Brain microvascular endothelial cell (primary cell): ENCODE measurements at regions not wholly inside any gene's neighbourhood (a gene's known extent, or its start where the extent isn't known, plus 50 kb on each side); places are given as distances from the start of the nearest gene placed in this dataset.

Experiments
- DNase-seq: peaks from one replicate; pipeline ENCODE4 v3.0.0-alpha.2; 2020
- H3K27ac ChIP-seq: fragments of 250-450 bp; sonication (Bioruptor Pico); 2 replicates; pipeline ENCODE4 v1.5.1; 2020; ENCODE audit warnings: mild to moderate bottlenecking, moderate library complexity
- H3K27me3 ChIP-seq: fragments of 250-450 bp; sonication (Bioruptor Pico); replicated peaks from 2 replicates; pipeline ENCODE4 v1.5.1; 2020; ENCODE audit warnings: mild to moderate bottlenecking
- H3K36me3 ChIP-seq: fragments of 250-450 bp; sonication (Bioruptor Pico); replicated peaks from 2 replicates; pipeline ENCODE4 v1.5.1; 2020; ENCODE audit warnings: mild to moderate bottlenecking
- H3K4me3 ChIP-seq: 2 replicates; pipeline ENCODE4 v1.5.1; 2011; ENCODE audit warnings: low read depth, mild to moderate bottlenecking, control low read depth, low read length, moderate library complexity
- CTCF ChIP-seq: IDR thresholded peaks from 2 replicates; pipeline ENCODE4 v1.5.1; 2011; ENCODE audit warnings: low read depth, mild to moderate bottlenecking, moderate library complexity, low read length, control low read depth, inconsistent platforms; ENCODE audit errors: missing control alignments
- in situ Hi-C: cut with HindIII; loops from 2 replicates; pipeline ENCODE4 v1.10.0; 2017; ENCODE audit warnings: low sequenced_read_pairs, low pct_ligation_motif_present

GRCh38 chr9:27851858-27852257, 278.6 kb upstream of the C9orf72 start:
- in situ Hi-C loops: no loop called here
- Histone ChIP-seq H3K27me3 (no peaks in the 10 kb centered on the region), H3K36me3 (no peaks in the 10 kb centered on the region), H3K4me3 (no peak overlapping the region), H3K27ac (no peak overlapping the region)
- no peak for TF ChIP-seq CTCF
- no peak for DNase-seq

GRCh38 chr9:27853529-27853928, 280.2 kb upstream of the C9orf72 start:
- no peak overlapping the region for H3K4me3 ChIP-seq
- no peak overlapping the region for H3K27ac ChIP-seq
- no peak for DNase-seq
- in situ Hi-C loops: no loop called here
- no peak for TF ChIP-seq CTCF
- H3K36me3 ChIP-seq: no peaks in the 10 kb centered on the region
- no peaks in the 10 kb centered on the region for H3K27me3 ChIP-seq

- DNase-seq: no peak
- Histone ChIP-seq H3K27ac (no peak overlapping the region), H3K36me3 (no peaks in the 10 kb centered on the region), H3K27me3 (no peaks in the 10 kb centered on the region), H3K4me3 (no peak overlapping the region)
- no peak for TF ChIP-seq CTCF
- in situ Hi-C loops: no loop called here
Observed at GRCh38 chr9:27856054-27856453, 282.8 kb upstream of the C9orf72 start.

GRCh38 chr9:27856748-27857147, 283.5 kb upstream of the C9orf72 start:
- in situ Hi-C loops: no loop called here
- Histone ChIP-seq H3K27me3 (no peaks in the 10 kb centered on the region), H3K36me3 (no peaks in the 10 kb centered on the region), H3K27ac (no peak overlapping the region), H3K4me3 (no peak overlapping the region)
- no peak for TF ChIP-seq CTCF
- DNase-seq: no peak

GRCh38 chr9:27861887-27862286, 288.6 kb upstream of the C9orf72 start:
- in situ Hi-C loops: no loop called here
- Histone ChIP-seq H3K27me3 (no peaks in the 10 kb centered on the region), H3K4me3 (no peak overlapping the region), H3K27ac (no peak overlapping the region), H3K36me3 (no peaks in the 10 kb centered on the region)
- no peak for DNase-seq
- TF ChIP-seq CTCF: no peak

GRCh38 chr9:27864644-27865438, 291.6 kb upstream of the C9orf72 start:
- Histone ChIP-seq H3K27me3 (no peaks in the 10 kb centered on the region), H3K27ac (no peak overlapping the region), H3K4me3 (no peak overlapping the region), H3K36me3 (no peaks in the 10 kb centered on the region)
- peak; percentile 41 for DNase-seq
- in situ Hi-C loops: no loop called here
- TF ChIP-seq CTCF: no peak
